IMR-90 (cell line): ENCODE measurements at regions not wholly inside any gene's neighbourhood (a gene's known extent, or its start where the extent isn't known, plus 50 kb on each side); places are given as distances from the start of the nearest gene placed in this dataset.

ENCODE experiments used
- ATAC-seq: fragments of 200-7000 bp; cut with Tn5 transposase; 2 replicates; pipeline ENCODE4 v1.9.1; 2020; ENCODE audit warnings: low read depth, mild to moderate bottlenecking, moderate library complexity
- BruUV-seq: library from RNA; stranded (reverse); fragments of 400-500 nt; replicated peaks from 2 replicates; lab custom pipeline; 2021; lab: Mats Ljungman, UMichigan
- CTCF ChIA-PET: fragments of 300-600 bp; formaldehyde crosslinking; extraction: SDS; loops from one replicate; lab custom pipeline; 2021; ENCODE audit warnings: antibody characterized with exemption; lab: Yijun Ruan, JAX
- POLR2A ChIA-PET: fragments of 300-600 bp; sonication (Branson Sonifier 250); formaldehyde crosslinking; loops from one replicate; lab custom pipeline; 2022; ENCODE audit warnings: antibody characterized with exemption; ENCODE audit not compliant: unreplicated experiment; lab: Charles Lee
- DNase-seq: peaks from one replicate; pipeline ENCODE4 v3.0.0; 2013
- H2AFZ ChIP-seq: replicated peaks from 2 replicates; pipeline ENCODE3; 2013; ENCODE audit warnings: low read length, mild to moderate bottlenecking; ENCODE audit not compliant: poor library complexity
- H2AK5ac ChIP-seq: 2 replicates; pipeline ENCODE4 v1.6.1; 2013; ENCODE audit warnings: low read depth, low read length, inconsistent platforms
- H2AK9ac ChIP-seq: replicated peaks from 2 replicates; pipeline ENCODE3; 2013; ENCODE audit warnings: mild to moderate bottlenecking, low read depth, low read length, moderate library complexity; ENCODE audit not compliant: poor library complexity
- H2BK120ac ChIP-seq: 2 replicates; pipeline ENCODE4 v1.6.1; 2013; ENCODE audit warnings: low read depth, low read length, inconsistent platforms
- H2BK15ac ChIP-seq: 3 replicates; pipeline ENCODE4 v1.6.1; 2013; ENCODE audit warnings: low read depth, low read length, inconsistent platforms
- H2BK20ac ChIP-seq: 2 replicates; pipeline ENCODE4 v1.6.1; 2013; ENCODE audit warnings: low read depth, mild to moderate bottlenecking, inconsistent platforms, low read length, moderate library complexity
- H2BK5ac ChIP-seq: 2 replicates; pipeline ENCODE4 v1.6.1; 2013; ENCODE audit warnings: mild to moderate bottlenecking, low read depth, low read length, inconsistent platforms; ENCODE audit not compliant: poor library complexity, severe bottlenecking
- H3K14ac ChIP-seq: replicated peaks from 2 replicates; pipeline ENCODE4 v1.6.1; 2013; ENCODE audit warnings: low read depth, low read length, inconsistent platforms
- H3K18ac ChIP-seq: 2 replicates; pipeline ENCODE4 v1.6.1; 2013; ENCODE audit warnings: low read depth, low read length, control low read depth
- H3K23ac ChIP-seq: 2 replicates; pipeline ENCODE4 v1.6.1; 2013; ENCODE audit warnings: low read depth, low read length, inconsistent platforms
- H3K27ac ChIP-seq: 2 replicates; pipeline ENCODE4 v1.5.1; 2013; ENCODE audit warnings: mild to moderate bottlenecking, control low read depth, low read length; ENCODE audit not compliant: insufficient read depth
- H3K27me3 ChIP-seq: 2 replicates; pipeline ENCODE4 v1.6.1; 2013; ENCODE audit warnings: low read length; ENCODE audit not compliant: control insufficient read depth, insufficient read depth
- H3K36me3 ChIP-seq: 2 replicates; pipeline ENCODE4 v1.6.1; 2013; ENCODE audit warnings: low read length, mixed read lengths; ENCODE audit not compliant: control insufficient read depth, insufficient read depth
- H3K4ac ChIP-seq: 2 replicates; pipeline ENCODE4 v1.6.1; 2013; ENCODE audit warnings: low read depth, low read length, inconsistent platforms
- H3K4me1 ChIP-seq: 2 replicates; pipeline ENCODE4 v1.6.1; 2013; ENCODE audit warnings: low read length, mixed read lengths; ENCODE audit not compliant: control insufficient read depth, insufficient read depth
- H3K4me2 ChIP-seq: 2 replicates; pipeline ENCODE4 v1.6.1; 2013; ENCODE audit warnings: low read depth, mild to moderate bottlenecking, control low read depth, low read length, moderate library complexity
- H3K4me3 ChIP-seq: 2 replicates; pipeline ENCODE4 v1.5.1; 2013; ENCODE audit warnings: low read depth, mild to moderate bottlenecking, control low read depth, low read length, moderate library complexity; ENCODE audit not compliant: insufficient read depth
- H3K56ac ChIP-seq: 2 replicates; pipeline ENCODE4 v1.6.1; 2013; ENCODE audit warnings: low read length, inconsistent platforms; ENCODE audit not compliant: insufficient read depth; ENCODE audit errors: extremely low read depth
- H3K79me1 ChIP-seq, 2 experiments: 2 replicates each; pipeline ENCODE4 v1.6.1; 2013; ENCODE audit warnings: low read length in 2 of 2, inconsistent platforms in 1 of 2, low read depth in 1 of 2
- H3K9ac ChIP-seq: 2 replicates; pipeline ENCODE4 v1.6.1; 2013; ENCODE audit warnings: low read depth, low read length, control low read depth
- H3K9me1 ChIP-seq: 2 replicates; pipeline ENCODE4 v1.6.1; 2013; ENCODE audit warnings: low read length, inconsistent platforms; ENCODE audit not compliant: insufficient read depth
- H3K9me3 ChIP-seq: 2 replicates; pipeline ENCODE4 v1.6.1; 2013; ENCODE audit warnings: low read length; ENCODE audit not compliant: control insufficient read depth, insufficient read depth
- H4K20me1 ChIP-seq: 2 replicates; pipeline ENCODE4 v1.6.1; 2013; ENCODE audit warnings: low read length, inconsistent platforms; ENCODE audit not compliant: insufficient read depth
- H4K5ac ChIP-seq: 2 replicates; pipeline ENCODE4 v1.6.1; 2013; ENCODE audit warnings: mild to moderate bottlenecking, low read depth, low read length, control low read depth
- H4K8ac ChIP-seq, 2 experiments: 2 replicates each; pipeline ENCODE4 v1.6.1; 2013; ENCODE audit warnings: low read depth in 2 of 2, low read length in 2 of 2, control low read depth in 1 of 2, inconsistent platforms in 1 of 2
- H4K91ac ChIP-seq: 2 replicates; pipeline ENCODE4 v1.6.1; 2013; ENCODE audit warnings: low read depth, low read length, inconsistent platforms; ENCODE audit not compliant: insufficient read depth
- CEBPB ChIP-seq: IDR thresholded peaks from 2 replicates; pipeline ENCODE4 v1.6.1; 2012; ENCODE audit warnings: low read depth, low read length, improper control_type of control experiment
- MXI1 ChIP-seq: IDR thresholded peaks from 2 replicates; pipeline ENCODE4 v1.6.1; 2012; ENCODE audit warnings: low read depth, mild to moderate bottlenecking, low read length, moderate library complexity, borderline replicate concordance
- POLR2A ChIP-seq: IDR thresholded peaks from 2 replicates; pipeline ENCODE4 v1.6.1; 2012; ENCODE audit warnings: mild to moderate bottlenecking, low read depth, low read length
- RCOR1 ChIP-seq: IDR thresholded peaks from 2 replicates; pipeline ENCODE4 v1.6.1; 2012; ENCODE audit warnings: mild to moderate bottlenecking, low read length, improper control_type of control experiment; ENCODE audit not compliant: insufficient replicate concordance
- SMC3 ChIP-seq: fragments of 150-350 bp; IDR thresholded peaks from 2 replicates; pipeline ENCODE4 v1.6.1; 2016; ENCODE audit warnings: low read depth, mild to moderate bottlenecking, antibody characterized with exemption, low read length, moderate library complexity
- WGBS, 2 experiments: methylation state at CpG; one replicate each; pipeline versions ENCODE4 v1.1.5 to v1.1.7; 2013; ENCODE audit warnings: missing lambda C conversion rate in 2 of 2; ENCODE audit not compliant: insufficient read length in 1 of 2; ENCODE audit errors: extremely low coverage in 2 of 2; 5-methylcytosine and 5-hydroxymethylcytosine counted together
- dilution Hi-C: fragments of 300-500 bp; cut with HindIII; formaldehyde crosslinking; loops from one replicate; pipeline ENCODE4 v1.14.3; 2018; ENCODE audit warnings: low sequenced_read_pairs; ENCODE audit not compliant: unreplicated experiment
- in situ Hi-C: fragments of 300-500 bp; cut with MboI; formaldehyde crosslinking; loops from 3 replicates; pipeline ENCODE4 v1.14.3; 2019; ENCODE audit warnings: low sequenced_read_pairs, inconsistent platforms, mixed read lengths
- intact Hi-C: fragments of 100-400 bp; cut with micrococcal nuclease; formaldehyde crosslinking; loops from 2 replicates; pipeline ENCODE4 v1.10.0; 2022

GRCh38 chr12:127260531-127260930 is 1006.4 kb upstream of the TMEM132C start:
- no peak overlapping the region for H4K8ac ChIP-seq
- H3K4me1 ChIP-seq = no peaks in the 10 kb centered on the region
- no peak for ATAC-seq
- H2BK15ac ChIP-seq = 0 out of 3 replicates have a peak overlapping the region, but pooled peaks have one; percentile 68
- H3K9me3 ChIP-seq = peaks cover 1% of the 10 kb centered on the region
- H3K18ac ChIP-seq = peak overlapping the region; percentile 18; the same call in 1 of the 2 replicates
- peak overlapping the region; percentile 29; the same call in 1 of the 2 replicates for H3K4ac ChIP-seq
- no peak overlapping the region for H3K56ac ChIP-seq
- H2BK5ac ChIP-seq = peak overlapping the region; percentile 61
- H2AK5ac ChIP-seq = no peak overlapping the region
- WGBS, 2 experiments = no CpG with 5 or more reads among the region's 3 CpGs
- H3K4me3 ChIP-seq = no peak overlapping the region
- no peak overlapping the region for H2AFZ ChIP-seq
- no peak overlapping the region for H3K14ac ChIP-seq
- no peaks in the 10 kb centered on the region for H3K79me1 ChIP-seq
- ChIA-PET CTCF (no interaction called here), POLR2A (no interaction called here)
- H3K9me1 ChIP-seq = no peaks in the 10 kb centered on the region
- peak overlapping the region; percentile 36; the same call in 1 of the 2 replicates for H2BK120ac ChIP-seq
- peak; percentile 64 for DNase-seq
- no peak overlapping the region for H4K5ac ChIP-seq
- intact Hi-C loops (no loop called here), in situ Hi-C loops (no loop called here), dilution Hi-C loops (no loop called here)
- no peak overlapping the region for H3K27ac ChIP-seq
- no peaks in the 10 kb centered on the region for H4K20me1 ChIP-seq
- no peak overlapping the region for H2AK9ac ChIP-seq
- H2BK20ac ChIP-seq = no peak overlapping the region
- H4K91ac ChIP-seq = no peak overlapping the region
- TF ChIP-seq POLR2A (no peak), CEBPB (no peak), MXI1 (no peak), SMC3 (no peak), RCOR1 (no peak)
- H3K4me2 ChIP-seq = no peak overlapping the region
- no peaks in the 10 kb centered on the region for H3K27me3 ChIP-seq
- no peak overlapping the region for H3K23ac ChIP-seq
- H3K36me3 ChIP-seq = no peaks in the 10 kb centered on the region
- H3K9ac ChIP-seq = no peak overlapping the region
- BruUV-seq = no TSS peak
